HG03095 (cell line): ENCODE measurements at regions not wholly inside any gene's neighbourhood (a gene's known extent, or its start where the extent isn't known, plus 50 kb on each side); places are given as distances from the start of the nearest gene placed in this dataset.
"Not testable (repeated sequence)": the region's sequence is repeated elsewhere in the genome, so short reads cannot be mapped to it uniquely, and the experiment has no call there.

ENCODE experiments used
- ATAC-seq: cut with Tn5 transposase; IDR thresholded peaks from one replicate; pipeline ENCODE4 v1.9.1; 2021; ENCODE audit warnings: moderate library complexity; ENCODE audit not compliant: unreplicated experiment

GRCh38 chr1:213751064-213751397, 236.7 kb upstream of the PROX1 start:
- no peak for ATAC-seq

GRCh38 chr1:213759359-213760181, 228.2 kb upstream of the PROX1 start:
- ATAC-seq: no peak

- ATAC-seq: no peak
Measured at GRCh38 chr1:213761845-213762407, 225.8 kb upstream of the PROX1 start.

GRCh38 chr1:213767683-213768082, 220.1 kb upstream of the PROX1 start:
- no peak for ATAC-seq

GRCh38 chr1:213772128-213773063, 215.4 kb upstream of the PROX1 start:
- no peak for ATAC-seq

GRCh38 chr1:213773975-213774374, 213.8 kb upstream of the PROX1 start:
- ATAC-seq: no peak

- no peak for ATAC-seq
Measured at GRCh38 chr1:213776969-213777368, 210.8 kb upstream of the PROX1 start.

GRCh38 chr1:213779228-213779627, 208.5 kb upstream of the PROX1 start:
- ATAC-seq: no peak

GRCh38 chr1:213782941-213783672, 204.7 kb upstream of the PROX1 start:
- no peak for ATAC-seq

GRCh38 chr1:213783893-213784292, 203.9 kb upstream of the PROX1 start:
- no peak for ATAC-seq

- no peak for ATAC-seq
Measured at GRCh38 chr1:213786683-213787082, 201.1 kb upstream of the PROX1 start.

- ATAC-seq: no peak
Measured at GRCh38 chr1:213790565-213790964, 197.2 kb upstream of the PROX1 start.

- no peak for ATAC-seq
Measured at GRCh38 chr1:213793482-213794067, 194.2 kb upstream of the PROX1 start.

- no peak for ATAC-seq
Measured at GRCh38 chr1:213796525-213796924, 191.2 kb upstream of the PROX1 start.

- ATAC-seq: not testable (repeated sequence)
Measured at GRCh38 chr1:213808288-213808687, 179.5 kb upstream of the PROX1 start.

GRCh38 chr1:213817156-213817555, 170.6 kb upstream of the PROX1 start:
- no peak for ATAC-seq

- no peak for ATAC-seq
Measured at GRCh38 chr1:213820362-213821149, 167.2 kb upstream of the PROX1 start.

GRCh38 chr1:213821175-213821942, 166.4 kb upstream of the PROX1 start:
- no peak for ATAC-seq

- ATAC-seq: no peak
Measured at GRCh38 chr1:213821943-213822334, 165.8 kb upstream of the PROX1 start.
